H9 (cell line): ENCODE measurements at regions not wholly inside any gene's neighbourhood (a gene's known extent, or its start where the extent isn't known, plus 50 kb on each side); places are given as distances from the start of the nearest gene placed in this dataset.

Experiments
- DNase-seq: peaks from one replicate; pipeline ENCODE4 v3.0.0-alpha.2; 2017
- H2AFZ ChIP-seq: one replicate; pipeline ENCODE4 v1.6.1; 2013; ENCODE audit warnings: mild to moderate bottlenecking, low read length, control low read depth, moderate library complexity
- H2AK5ac ChIP-seq: 2 replicates; pipeline ENCODE4 v1.6.1; 2013; ENCODE audit warnings: low read length, control low read depth, mixed read lengths; ENCODE audit not compliant: insufficient read length
- H2BK120ac ChIP-seq: one replicate; pipeline ENCODE4 v1.6.1; 2013; ENCODE audit warnings: low read depth, mild to moderate bottlenecking, low read length, control low read depth, inconsistent platforms; ENCODE audit not compliant: poor library complexity, severe bottlenecking
- H2BK12ac ChIP-seq: 2 replicates; pipeline ENCODE4 v1.6.1; 2013; ENCODE audit warnings: low read length, control low read depth, mixed read lengths, low read depth; ENCODE audit not compliant: insufficient read length
- H2BK15ac ChIP-seq: 2 replicates; pipeline ENCODE4 v1.6.1; 2013; ENCODE audit warnings: low read depth, low read length, control low read depth
- H2BK20ac ChIP-seq: one replicate; pipeline ENCODE4 v1.6.1; 2013; ENCODE audit warnings: low read depth, mild to moderate bottlenecking, low read length, control low read depth, inconsistent platforms; ENCODE audit not compliant: poor library complexity, severe bottlenecking
- H2BK5ac ChIP-seq: 2 replicates; pipeline ENCODE4 v1.6.1; 2013; ENCODE audit warnings: low read length, control low read depth, mixed read lengths; ENCODE audit not compliant: insufficient read length
- H3K14ac ChIP-seq: 2 replicates; pipeline ENCODE4 v1.6.1; 2013; ENCODE audit warnings: low read length, control low read depth; ENCODE audit not compliant: insufficient read depth
- H3K18ac ChIP-seq: 2 replicates; pipeline ENCODE4 v1.6.1; 2013; ENCODE audit warnings: low read depth, mild to moderate bottlenecking, mixed read lengths, low read length, control low read depth; ENCODE audit not compliant: insufficient read length
- H3K23ac ChIP-seq: 2 replicates; pipeline ENCODE4 v1.6.1; 2013; ENCODE audit warnings: low read length, control low read depth, mixed read lengths, low read depth; ENCODE audit not compliant: insufficient read length
- H3K23me2 ChIP-seq: 2 replicates; pipeline ENCODE4 v1.6.1; 2013; ENCODE audit warnings: low read depth, mild to moderate bottlenecking, mixed read lengths, low read length, control low read depth; ENCODE audit not compliant: insufficient read length, poor library complexity, severe bottlenecking
- H3K27ac ChIP-seq: 2 replicates; pipeline ENCODE4 v1.5.1; 2013; ENCODE audit warnings: low read length, control low read depth, mixed read lengths, low read depth; ENCODE audit not compliant: insufficient read length
- H3K27me3 ChIP-seq: 2 replicates; pipeline ENCODE4 v1.6.1; 2013; ENCODE audit warnings: low read length, control low read depth, inconsistent platforms; ENCODE audit not compliant: insufficient read depth
- H3K4ac ChIP-seq: 2 replicates; pipeline ENCODE4 v1.6.1; 2013; ENCODE audit warnings: low read depth, mild to moderate bottlenecking, control low read depth, inconsistent platforms, low read length, moderate library complexity
- H3K4me1 ChIP-seq: 2 replicates; pipeline ENCODE4 v1.6.1; 2013; ENCODE audit warnings: low read length, control low read depth, inconsistent platforms; ENCODE audit not compliant: insufficient read depth
- H3K4me2 ChIP-seq: 2 replicates; pipeline ENCODE4 v1.6.1; 2013; ENCODE audit warnings: low read length, control low read depth, mixed read lengths; ENCODE audit not compliant: insufficient read length, insufficient read depth
- H3K56ac ChIP-seq: 2 replicates; pipeline ENCODE4 v1.6.1; 2013; ENCODE audit warnings: low read depth, mild to moderate bottlenecking, mixed read lengths, low read length, control low read depth; ENCODE audit not compliant: insufficient read length
- H3K79me1 ChIP-seq: 2 replicates; pipeline ENCODE4 v1.6.1; 2013; ENCODE audit warnings: low read depth, mild to moderate bottlenecking, moderate library complexity, low read length, control low read depth, inconsistent platforms; ENCODE audit not compliant: insufficient read depth, poor library complexity, severe bottlenecking
- H3K79me2 ChIP-seq: 2 replicates; pipeline ENCODE4 v1.6.1; 2013; ENCODE audit warnings: low read length, control low read depth, inconsistent platforms; ENCODE audit not compliant: insufficient read depth
- H3K9ac ChIP-seq: 2 replicates; pipeline ENCODE4 v1.6.1; 2013; ENCODE audit warnings: low read length, control low read depth, mixed read lengths; ENCODE audit not compliant: insufficient read length; ENCODE audit errors: extremely low read depth
- H3K9me3 ChIP-seq: one replicate; pipeline ENCODE4 v1.6.1; 2013; ENCODE audit warnings: low read depth, low read length, inconsistent platforms; ENCODE audit not compliant: control insufficient read depth
- H3T11ph ChIP-seq: one replicate; pipeline ENCODE4 v1.6.1; 2013; ENCODE audit warnings: mild to moderate bottlenecking, low read length, control low read depth, inconsistent platforms
- H4K20me1 ChIP-seq: one replicate; pipeline ENCODE4 v1.6.1; 2013; ENCODE audit not compliant: control insufficient read depth, insufficient read length, insufficient read depth
- H4K5ac ChIP-seq: 2 replicates; pipeline ENCODE4 v1.6.1; 2013; ENCODE audit warnings: low read depth, mild to moderate bottlenecking, mixed read lengths, low read length, control low read depth; ENCODE audit not compliant: insufficient read length
- H4K8ac ChIP-seq: replicated peaks from 2 replicates; pipeline ENCODE4 v1.6.1; 2013; ENCODE audit warnings: low read length, control low read depth, mixed read lengths, low read depth; ENCODE audit not compliant: insufficient read length
- H4K91ac ChIP-seq: 2 replicates; pipeline ENCODE4 v1.6.1; 2013; ENCODE audit warnings: low read depth, mild to moderate bottlenecking, moderate library complexity, mixed read lengths, low read length, control low read depth; ENCODE audit not compliant: insufficient read length
- H3K27ac Mint-ChIP-seq, 3 experiments: 2 replicates in 2 of 3; 3 replicates in 1 of 3; pipeline ENCODE4 v1.8.0; 2020 to 2021; ENCODE audit warnings: mixed read lengths in 3 of 3, mild to moderate bottlenecking in 1 of 3, moderate library complexity in 1 of 3
- H3K27me3 Mint-ChIP-seq: 2 replicates; pipeline ENCODE4 v1.8.0; 2021; ENCODE audit warnings: low read depth, mild to moderate bottlenecking, moderate library complexity, mixed read lengths
- H3K36me3 Mint-ChIP-seq, 3 experiments: 2 replicates in 2 of 3; 3 replicates in 1 of 3; pipeline ENCODE4 v1.8.0; 2020 to 2021; ENCODE audit warnings: low read depth in 3 of 3, mixed read lengths in 3 of 3; ENCODE audit not compliant: insufficient read depth in 1 of 3
- H3K4me1 Mint-ChIP-seq, 2 experiments: 2 replicates each; pipeline ENCODE4 v1.8.0; 2020; ENCODE audit warnings: mixed read lengths in 2 of 2
- H3K4me3 Mint-ChIP-seq, 2 experiments: 2 replicates in 1 of 2; 3 replicates in 1 of 2; pipeline ENCODE4 v1.8.0; 2020 to 2021; ENCODE audit warnings: mild to moderate bottlenecking in 2 of 2, mixed read lengths in 2 of 2, moderate library complexity in 1 of 2
- H3K9me3 Mint-ChIP-seq, 2 experiments: 2 replicates in 1 of 2; 3 replicates in 1 of 2; pipeline ENCODE4 v1.8.0; 2020; ENCODE audit warnings: mild to moderate bottlenecking in 2 of 2, mixed read lengths in 2 of 2, moderate library complexity in 1 of 2
- WGBS: extraction: QIAGEN DNeasy Blood & Tissue Kit; methylation state at CpG from one replicate; pipeline ENCODE4 v1.1.7; 2013; ENCODE audit warnings: missing lambda C conversion rate, low lambda C conversion rate, mixed read lengths; ENCODE audit not compliant: insufficient read length; ENCODE audit errors: extremely low coverage; 5-methylcytosine and 5-hydroxymethylcytosine counted together
- TF ChIP-seq, protein P1 (sequence below): fragments of 200-600 bp; sonication (generic); conservative IDR thresholded peaks from 3 replicates; pipeline ENCODE4 v1.8.0; 2021; ENCODE audit warnings: antibody characterized with exemption, mild to moderate bottlenecking

DNA sequence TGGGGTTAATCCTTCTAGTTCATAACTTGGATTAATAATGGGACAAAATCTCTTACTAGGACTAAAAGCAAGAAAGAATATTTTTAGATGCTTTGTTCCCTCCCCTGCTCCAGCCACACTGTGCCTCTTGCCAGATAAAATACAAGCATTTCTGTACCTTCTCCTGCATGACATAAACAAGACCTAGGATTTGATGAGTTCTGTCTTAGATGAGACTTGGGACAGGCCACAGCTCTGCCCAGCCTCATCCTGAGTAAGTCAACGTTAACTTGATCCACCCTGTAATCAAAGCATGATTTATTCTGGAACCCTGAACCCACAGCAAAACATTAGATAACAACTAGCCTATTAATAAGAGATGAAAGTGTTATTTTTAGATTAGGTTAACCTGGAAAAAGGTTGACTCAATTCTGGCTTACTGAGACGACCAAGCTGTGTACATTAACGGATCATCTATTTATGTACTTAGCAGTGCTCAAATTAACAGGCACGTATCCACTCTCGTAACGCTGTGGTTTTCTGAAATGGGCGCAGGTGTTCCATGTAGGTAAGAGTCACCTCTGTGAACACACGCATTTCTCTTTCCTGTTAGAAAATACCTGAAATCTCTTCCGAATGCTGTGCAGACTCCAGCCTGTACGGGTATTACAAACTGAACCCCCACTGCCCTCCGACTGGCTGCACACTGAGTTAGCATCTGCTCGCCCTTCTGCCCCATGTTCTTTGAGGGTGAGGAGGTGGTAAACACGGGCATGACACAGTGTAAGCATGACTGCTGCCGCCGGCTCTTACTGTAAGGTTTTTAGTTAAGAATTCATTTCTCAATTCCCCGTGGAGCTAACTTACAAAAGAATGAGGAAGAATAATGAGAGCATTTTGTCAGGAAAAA lies 132.1 kb upstream of the FOXQ1 start:
- H3K27ac Mint-ChIP-seq = no peak overlapping the region
- WGBS = no CpG with 5 or more reads among the region's 16 CpGs

More for the DNA sequence above, 132.1 kb upstream of the FOXQ1 start:
- Histone ChIP-seq H3T11ph (no peak overlapping the region), H2BK12ac (no peak overlapping the region), H3K9me3 (no peaks in the 10 kb centered on the region), H2AK5ac (no peak overlapping the region), H4K8ac (no peak overlapping the region), H3K56ac (no peak overlapping the region), H3K23ac (no peak overlapping the region), H2BK20ac (no peak overlapping the region), H3K27ac (no peak overlapping the region), H4K5ac (no peak overlapping the region), H2BK120ac (no peak overlapping the region), H3K4ac (no peak overlapping the region), H4K20me1 (no peaks in the 10 kb centered on the region), H3K79me2 (no peaks in the 10 kb centered on the region), H4K91ac (no peak overlapping the region), H3K4me2 (no peak overlapping the region), H3K23me2 (no peaks in the 10 kb centered on the region), H3K79me1 (no peaks in the 10 kb centered on the region), H3K4me1 (no peaks in the 10 kb centered on the region), H3K14ac (no peak overlapping the region), H3K18ac (no peak overlapping the region), H2BK5ac (no peak overlapping the region), H3K9ac (no peak overlapping the region), H2BK15ac (no peak overlapping the region), H2AFZ (no peak overlapping the region), H3K27me3 (no peaks in the 10 kb centered on the region)
- H3K27me3 Mint-ChIP-seq = no peaks in the 10 kb centered on the region
- TF ChIP-seq, protein P1, sequence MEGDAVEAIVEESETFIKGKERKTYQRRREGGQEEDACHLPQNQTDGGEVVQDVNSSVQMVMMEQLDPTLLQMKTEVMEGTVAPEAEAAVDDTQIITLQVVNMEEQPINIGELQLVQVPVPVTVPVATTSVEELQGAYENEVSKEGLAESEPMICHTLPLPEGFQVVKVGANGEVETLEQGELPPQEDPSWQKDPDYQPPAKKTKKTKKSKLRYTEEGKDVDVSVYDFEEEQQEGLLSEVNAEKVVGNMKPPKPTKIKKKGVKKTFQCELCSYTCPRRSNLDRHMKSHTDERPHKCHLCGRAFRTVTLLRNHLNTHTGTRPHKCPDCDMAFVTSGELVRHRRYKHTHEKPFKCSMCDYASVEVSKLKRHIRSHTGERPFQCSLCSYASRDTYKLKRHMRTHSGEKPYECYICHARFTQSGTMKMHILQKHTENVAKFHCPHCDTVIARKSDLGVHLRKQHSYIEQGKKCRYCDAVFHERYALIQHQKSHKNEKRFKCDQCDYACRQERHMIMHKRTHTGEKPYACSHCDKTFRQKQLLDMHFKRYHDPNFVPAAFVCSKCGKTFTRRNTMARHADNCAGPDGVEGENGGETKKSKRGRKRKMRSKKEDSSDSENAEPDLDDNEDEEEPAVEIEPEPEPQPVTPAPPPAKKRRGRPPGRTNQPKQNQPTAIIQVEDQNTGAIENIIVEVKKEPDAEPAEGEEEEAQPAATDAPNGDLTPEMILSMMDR = no peak
- H3K4me1 Mint-ChIP-seq = no peaks in the 10 kb centered on the region
- no peaks in the 10 kb centered on the region for H3K9me3 Mint-ChIP-seq
- H3K36me3 Mint-ChIP-seq = no peaks in the 10 kb centered on the region
- DNase-seq = no peak
- H3K4me3 Mint-ChIP-seq = no peak overlapping the region
